Muscle of arm (tissue), 1 donor: ENCODE measurements at regions not wholly inside any gene's neighbourhood (a gene's known extent, or its start where the extent isn't known, plus 50 kb on each side); places are given as distances from the start of the nearest gene placed in this dataset.
A peak's percentile ranks its signal among the peaks of the same experiment; 100 is the strongest.

Experiments
- DNase-seq: peaks from one replicate; pipeline ENCODE4 v3.0.0-alpha.2; 2013

- DNase-seq = no peak
Measured at GRCh38 chr11:116473206-116473769, 299.5 kb downstream of the BUD13 start.

- DNase-seq = no peak
Measured at GRCh38 chr11:116472651-116473050, 300.1 kb downstream of the BUD13 start.

GRCh38 chr11:116471608-116472256 is 301.1 kb downstream of the BUD13 start:
- no peak for DNase-seq

GRCh38 chr11:116468699-116469098 is 304.1 kb downstream of the BUD13 start:
- DNase-seq = no peak

- DNase-seq = no peak
Measured at GRCh38 chr11:116467823-116468222, 305.0 kb downstream of the BUD13 start.

GRCh38 chr11:116466801-116467200 is 306.0 kb downstream of the BUD13 start:
- no peak for DNase-seq

- peak; percentile 54 for DNase-seq
Measured at GRCh38 chr11:116466191-116466590, 306.6 kb downstream of the BUD13 start.

GRCh38 chr11:116465056-116465455 is 307.7 kb downstream of the BUD13 start:
- no peak for DNase-seq

- DNase-seq = no peak
Measured at GRCh38 chr11:116461789-116462188, 311.0 kb downstream of the BUD13 start.

- no peak for DNase-seq
Measured at GRCh38 chr11:116460156-116460920, 312.4 kb downstream of the BUD13 start.

- no peak for DNase-seq
Measured at GRCh38 chr11:116459185-116460045, 313.4 kb downstream of the BUD13 start.

- DNase-seq = no peak
Measured at GRCh38 chr11:116458546-116458945, 314.2 kb downstream of the BUD13 start.

GRCh38 chr11:116457336-116458007 is 315.3 kb downstream of the BUD13 start:
- DNase-seq = no peak

GRCh38 chr11:116454951-116455350 is 317.8 kb downstream of the BUD13 start:
- DNase-seq = no peak

- no peak for DNase-seq
Measured at GRCh38 chr11:116454020-116454645, 318.7 kb downstream of the BUD13 start.

GRCh38 chr11:116452461-116452860 is 320.3 kb downstream of the BUD13 start:
- DNase-seq = no peak

GRCh38 chr11:116449522-116449921 is 323.3 kb downstream of the BUD13 start:
- no peak for DNase-seq

GRCh38 chr11:116446048-116446941 is 326.5 kb downstream of the BUD13 start:
- no peak for DNase-seq

GRCh38 chr11:116445108-116446047 is 327.4 kb downstream of the BUD13 start:
- DNase-seq = no peak
